ENCODE measurements at regions not wholly inside any gene's neighbourhood (a gene's known extent, or its start where the extent isn't known, plus 50 kb on each side); places are given as distances from the start of the nearest gene placed in this dataset.

DNA sequence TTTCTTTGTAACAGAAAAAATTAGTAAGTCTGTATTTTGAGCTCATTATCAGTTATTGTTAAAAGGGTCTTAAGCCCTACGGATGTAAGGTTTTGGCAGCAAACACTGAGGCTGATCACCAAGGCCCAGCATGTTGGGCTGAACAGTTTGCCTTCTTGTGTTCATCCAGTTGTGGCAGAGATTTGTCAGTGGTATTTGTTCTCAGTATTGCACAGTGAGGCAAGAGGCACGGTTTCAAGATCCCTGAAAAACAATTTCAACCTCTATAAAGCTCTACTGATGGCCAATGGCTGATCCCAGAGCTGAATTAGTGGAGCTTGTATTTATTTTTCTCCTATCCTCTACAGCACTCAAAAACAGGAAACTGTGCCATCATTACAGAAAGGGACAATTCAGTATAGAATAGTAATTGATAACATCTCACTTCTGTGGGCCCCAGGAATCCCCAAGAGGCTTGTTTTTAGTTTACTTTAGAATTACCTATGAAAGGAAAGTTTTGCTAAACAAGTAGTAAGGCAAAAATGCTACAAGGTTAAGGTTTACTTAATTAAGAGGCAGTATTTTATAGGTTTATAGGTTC is 191.8 kb upstream of the RAB4A start:
- TF ChIP-seq, protein P1, sequence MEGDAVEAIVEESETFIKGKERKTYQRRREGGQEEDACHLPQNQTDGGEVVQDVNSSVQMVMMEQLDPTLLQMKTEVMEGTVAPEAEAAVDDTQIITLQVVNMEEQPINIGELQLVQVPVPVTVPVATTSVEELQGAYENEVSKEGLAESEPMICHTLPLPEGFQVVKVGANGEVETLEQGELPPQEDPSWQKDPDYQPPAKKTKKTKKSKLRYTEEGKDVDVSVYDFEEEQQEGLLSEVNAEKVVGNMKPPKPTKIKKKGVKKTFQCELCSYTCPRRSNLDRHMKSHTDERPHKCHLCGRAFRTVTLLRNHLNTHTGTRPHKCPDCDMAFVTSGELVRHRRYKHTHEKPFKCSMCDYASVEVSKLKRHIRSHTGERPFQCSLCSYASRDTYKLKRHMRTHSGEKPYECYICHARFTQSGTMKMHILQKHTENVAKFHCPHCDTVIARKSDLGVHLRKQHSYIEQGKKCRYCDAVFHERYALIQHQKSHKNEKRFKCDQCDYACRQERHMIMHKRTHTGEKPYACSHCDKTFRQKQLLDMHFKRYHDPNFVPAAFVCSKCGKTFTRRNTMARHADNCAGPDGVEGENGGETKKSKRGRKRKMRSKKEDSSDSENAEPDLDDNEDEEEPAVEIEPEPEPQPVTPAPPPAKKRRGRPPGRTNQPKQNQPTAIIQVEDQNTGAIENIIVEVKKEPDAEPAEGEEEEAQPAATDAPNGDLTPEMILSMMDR (IDR thresholded peaks at IDR 0.05): no peak

DNA sequence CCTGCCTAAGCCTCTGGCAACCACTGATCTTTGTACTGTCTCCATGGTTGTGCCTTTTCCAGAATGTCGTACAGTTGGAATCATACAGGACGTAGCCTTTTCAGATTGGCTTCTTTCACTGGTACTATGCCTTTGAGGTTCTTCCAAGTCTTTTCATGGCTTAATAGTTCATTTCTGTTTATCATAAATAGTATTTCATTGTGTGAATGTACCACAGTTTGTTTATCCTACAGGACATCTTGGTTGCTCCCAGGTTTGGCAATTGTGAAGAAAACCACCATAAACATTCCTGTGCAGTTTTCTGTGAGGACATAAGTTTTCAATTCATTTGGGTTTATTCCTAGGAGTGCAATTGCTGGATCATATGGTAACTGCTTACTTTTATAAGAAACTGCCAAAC is 190.6 kb upstream of the RAB4A start:
- TF ChIP-seq, protein P1 (IDR thresholded peaks at IDR 0.05): no peak

DNA sequence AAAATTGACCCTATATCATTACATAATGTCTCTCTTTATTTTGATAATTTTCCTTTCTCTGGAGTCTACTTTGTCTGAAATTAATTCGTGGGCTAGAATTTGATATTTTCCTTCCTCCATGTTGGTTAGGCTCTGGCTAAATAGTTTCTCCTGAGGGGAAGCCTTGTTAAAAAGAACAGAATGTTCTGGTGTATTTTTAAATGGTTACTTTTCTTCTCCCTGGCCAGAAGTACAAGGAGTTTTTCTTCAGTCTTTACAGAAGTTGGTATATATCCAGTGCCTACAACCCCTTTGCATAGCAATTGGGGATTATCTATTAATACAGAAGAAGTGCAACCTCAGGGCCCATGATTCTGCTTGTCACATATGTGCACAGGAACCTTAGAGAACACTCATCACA is 185.6 kb upstream of the RAB4A start:
- TF ChIP-seq, protein P1 (IDR thresholded peaks at IDR 0.05): no peak

DNA sequence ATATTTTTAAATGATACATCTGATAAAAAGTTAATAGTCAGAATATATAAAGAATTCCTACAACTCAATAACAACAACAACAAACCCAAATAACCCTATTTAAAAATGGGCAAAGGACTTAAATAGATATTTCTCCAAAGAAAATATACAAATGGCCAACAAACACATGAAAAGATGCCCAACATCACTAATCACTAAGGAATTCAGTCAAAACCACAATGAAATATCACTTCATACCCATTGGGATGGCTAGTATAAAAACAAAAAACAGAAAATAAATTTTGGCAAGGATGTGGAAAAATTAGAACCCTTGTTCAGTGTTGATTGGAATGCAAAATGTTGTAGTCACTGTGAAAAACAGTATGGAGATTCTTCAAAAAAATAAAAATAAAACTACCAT is 184.8 kb upstream of the RAB4A start:
- TF ChIP-seq, protein P1 (IDR thresholded peaks at IDR 0.05): no peak

DNA sequence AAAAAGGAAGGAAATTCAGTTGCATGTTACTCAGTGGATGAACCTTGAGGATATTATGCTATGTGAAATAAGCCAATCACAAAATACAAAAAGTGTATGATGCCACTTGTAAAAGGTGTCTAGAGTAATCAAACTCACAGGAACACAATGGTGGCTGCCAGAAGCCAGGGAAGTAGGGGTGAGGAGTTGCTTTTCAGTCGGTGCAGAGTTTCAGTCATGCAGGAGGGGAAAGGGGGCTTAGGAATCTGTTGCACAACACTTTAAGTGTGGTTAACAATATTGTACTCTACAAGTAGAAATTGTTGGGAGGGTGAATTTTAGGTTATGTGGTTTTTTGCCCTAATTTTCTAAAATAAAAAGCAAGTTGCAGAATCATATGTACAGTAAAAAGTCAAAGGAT is 184.2 kb upstream of the RAB4A start:
- TF ChIP-seq, protein P1 (IDR thresholded peaks at IDR 0.05): no peak

DNA sequence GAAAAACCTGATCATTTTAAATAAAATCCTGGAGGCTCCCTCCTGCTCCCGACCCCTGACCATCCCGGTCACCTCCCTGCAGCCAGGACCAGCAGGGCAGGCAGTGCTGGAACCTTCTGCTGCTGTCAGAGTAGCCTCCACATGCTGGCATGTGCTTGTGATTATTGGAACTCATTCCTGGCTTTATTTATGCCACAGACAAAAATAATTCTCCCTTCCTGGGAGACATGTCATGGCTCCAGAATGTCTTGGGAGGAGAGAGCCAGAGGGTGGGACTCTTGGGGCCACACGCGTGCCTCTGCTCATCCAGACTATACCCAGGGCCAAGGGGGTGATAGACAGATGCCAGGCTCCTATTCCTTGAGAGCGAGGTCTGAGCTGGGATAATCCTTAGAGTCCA is 183.6 kb upstream of the RAB4A start:
- TF ChIP-seq, protein P1 (IDR thresholded peaks at IDR 0.05): no peak

DNA sequence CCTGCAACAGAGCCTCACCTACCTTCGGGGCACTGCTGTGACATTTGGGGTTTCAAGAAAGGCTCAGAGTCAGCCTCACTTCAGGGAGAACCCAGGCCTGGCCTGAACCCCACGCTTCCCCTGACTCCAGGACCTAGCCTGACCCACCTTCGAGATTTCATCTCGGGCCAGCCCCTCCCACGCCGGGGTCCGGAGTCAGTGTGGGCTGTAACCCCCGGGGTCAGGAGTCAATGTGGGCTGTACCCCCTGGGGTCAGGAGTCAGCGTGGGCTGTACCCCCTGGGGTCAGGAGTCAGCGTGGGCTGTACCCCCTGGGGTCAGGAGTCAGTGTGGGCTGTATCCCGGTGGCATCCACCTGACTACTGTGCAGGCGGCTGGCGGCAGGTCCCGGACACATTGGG is 183.0 kb upstream of the RAB4A start:
- TF ChIP-seq, protein P1 (IDR thresholded peaks at IDR 0.05): no peak

DNA sequence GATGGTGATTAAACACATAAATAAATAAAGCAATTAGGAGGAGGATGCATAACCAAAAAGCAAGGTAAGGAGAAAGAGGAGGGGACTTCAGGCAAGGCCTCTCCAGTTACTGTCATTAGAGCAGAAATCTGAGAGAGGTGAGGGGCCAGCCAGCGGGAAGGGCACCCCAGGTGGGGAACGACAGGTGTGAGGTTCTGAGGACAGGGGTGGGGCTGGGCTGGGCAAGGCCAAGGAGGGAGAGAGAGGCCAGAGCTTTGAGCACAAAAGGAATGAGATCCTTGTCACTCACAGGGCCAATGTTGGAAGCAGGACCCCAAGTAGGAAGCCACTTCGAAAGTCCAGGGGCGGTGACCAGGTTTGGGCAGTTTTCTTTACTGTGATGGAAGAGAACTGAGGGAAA is 182.2 kb upstream of the RAB4A start:
- TF ChIP-seq, protein P1 (IDR thresholded peaks at IDR 0.05): no peak
